ENCODE measurements at regions not wholly inside any gene's neighbourhood (a gene's known extent, or its start where the extent isn't known, plus 50 kb on each side); places are given as distances from the start of the nearest gene placed in this dataset.
"Not testable (repeated sequence)": the region's sequence is repeated elsewhere in the genome, so short reads cannot be mapped to it uniquely, and the experiment has no call there.

- intact Hi-C loops (cut with micrococcal nuclease), result no loop called here
- ChIA-PET CTCF (no interaction called here), POLR2A (ENCODE audit: unreplicated experiment) (no interaction called here)
- DNase-seq (no peak), ATAC-seq (no peak)
- no peaks in the 10 kb centered on the region for H3K4me1 ChIP-seq (ENCODE audit: insufficient read depth, low read length)
- H3K4me3 ChIP-seq (ENCODE audit: low read length), result no peak overlapping the region
- BruUV-seq (replicated peaks), result no TSS peak
- H3K9ac ChIP-seq (ENCODE audit: low read length), result no peak overlapping the region
- H3K27me3 ChIP-seq (ENCODE audit: low read length), result peaks cover 8% of the 10 kb centered on the region; the same call in 1 of the 2 replicates
- TF ChIP-seq EZH2 (IDR thresholded peaks at IDR 0.05; ENCODE audit: low read length, unreplicated experiment) (no peak), EZH2phosphoT487 (IDR thresholded peaks at IDR 0.05; ENCODE audit: borderline replicate concordance, low read length) (no peak), CTCF (conservative IDR thresholded peaks at IDR 0.05; ENCODE audit: low read depth, low read length) (no peak)
- no peaks in the 10 kb centered on the region for H3K9me2 ChIP-seq (replicated peaks; ENCODE audit: low read length)
- no peaks in the 10 kb centered on the region for H3K9me3 ChIP-seq (ENCODE audit: low read length)
- H3F3A ChIP-seq (ENCODE audit: low read length, unreplicated experiment), result no peaks in the 10 kb centered on the region
- H3K4me2 ChIP-seq (ENCODE audit: low read length), result no peak overlapping the region
- H3K27ac ChIP-seq (ENCODE audit: low read length), result no peak overlapping the region
- H4K20me1 ChIP-seq (ENCODE audit: low read length), result no peaks in the 10 kb centered on the region
- no peaks in the 10 kb centered on the region for H3K79me2 ChIP-seq (ENCODE audit: low read length)
- H2AFZ ChIP-seq (ENCODE audit: low read length), result no peak overlapping the region
- H3K36me3 ChIP-seq (ENCODE audit: low read depth, low read length), result no peaks in the 10 kb centered on the region
Measured at GRCh38 chr3:88478460-88478859, 328.7 kb downstream of the C3orf38 start.

GRCh38 chr3:88480822-88481221 lies 331.1 kb downstream of the C3orf38 start:
- no peak overlapping the region for H3K9ac ChIP-seq (ENCODE audit: low read length)
- H2AFZ ChIP-seq (ENCODE audit: low read length), result no peak overlapping the region
- BruUV-seq (replicated peaks), result no TSS peak
- no peaks in the 10 kb centered on the region for H3K36me3 ChIP-seq (ENCODE audit: low read depth, low read length)
- H4K20me1 ChIP-seq (ENCODE audit: low read length), result no peaks in the 10 kb centered on the region
- no peaks in the 10 kb centered on the region for H3K4me1 ChIP-seq (ENCODE audit: insufficient read depth, low read length)
- no peak for DNase-seq
- no peak overlapping the region for H3K27ac ChIP-seq (ENCODE audit: low read length)
- no peak overlapping the region for H3K4me2 ChIP-seq (ENCODE audit: low read length)
- ChIA-PET POLR2A (ENCODE audit: unreplicated experiment) (no interaction called here), CTCF (no interaction called here)
- no peak overlapping the region for H3K4me3 ChIP-seq (ENCODE audit: low read length)
- TF ChIP-seq EZH2 (IDR thresholded peaks at IDR 0.05; ENCODE audit: low read length, unreplicated experiment) (no peak), CTCF (conservative IDR thresholded peaks at IDR 0.05; ENCODE audit: low read depth, low read length) (no peak), EZH2phosphoT487 (IDR thresholded peaks at IDR 0.05; ENCODE audit: borderline replicate concordance, low read length) (no peak)
- no peaks in the 10 kb centered on the region for H3K9me3 ChIP-seq (ENCODE audit: low read length)
- intact Hi-C loops (cut with micrococcal nuclease), result no loop called here
- H3K27me3 ChIP-seq (ENCODE audit: low read length), result peaks cover 8% of the 10 kb centered on the region; the same call in 1 of the 2 replicates
- no peaks in the 10 kb centered on the region for H3K9me2 ChIP-seq (replicated peaks; ENCODE audit: low read length)
- H3F3A ChIP-seq (ENCODE audit: low read length, unreplicated experiment), result no peaks in the 10 kb centered on the region
- H3K79me2 ChIP-seq (ENCODE audit: low read length), result no peaks in the 10 kb centered on the region
- no peak for ATAC-seq

GRCh38 chr3:88485001-88485400 lies 335.2 kb downstream of the C3orf38 start:
- POLR2A ChIA-PET (ENCODE audit: unreplicated experiment), result no interaction called here
- no peak for TF ChIP-seq CTCF (conservative IDR thresholded peaks at IDR 0.05; ENCODE audit: low read depth, low read length)
- Histone ChIP-seq H4K20me1 (ENCODE audit: low read length) (no peaks in the 10 kb centered on the region), H3K4me2 (ENCODE audit: low read length) (no peak overlapping the region), H3K9ac (ENCODE audit: low read length) (no peak overlapping the region), H3K4me3 (ENCODE audit: low read length) (no peak overlapping the region), H3F3A (ENCODE audit: low read length, unreplicated experiment) (no peaks in the 10 kb centered on the region), H3K27me3 (ENCODE audit: low read length) (no peaks in the 10 kb centered on the region), H3K9me3 (ENCODE audit: low read length) (no peaks in the 10 kb centered on the region), H3K27ac (ENCODE audit: low read length) (no peak overlapping the region), H3K36me3 (ENCODE audit: low read depth, low read length) (no peaks in the 10 kb centered on the region), H3K9me2 (replicated peaks; ENCODE audit: low read length) (no peaks in the 10 kb centered on the region), H3K4me1 (ENCODE audit: insufficient read depth, low read length) (no peaks in the 10 kb centered on the region), H3K79me2 (ENCODE audit: low read length) (no peaks in the 10 kb centered on the region), H2AFZ (ENCODE audit: low read length) (no peak overlapping the region)
- DNase-seq (no peak), ATAC-seq (no peak)
- intact Hi-C loops (cut with micrococcal nuclease), result no loop called here
- BruUV-seq (replicated peaks), result no TSS peak
- CTCF ChIA-PET, result no interaction called here

- H3K9me3 ChIP-seq (ENCODE audit: low read length); intact Hi-C loops (cut with micrococcal nuclease); CTCF ChIA-PET; H3K79me2 ChIP-seq (ENCODE audit: low read length); BruUV-seq (replicated peaks); H3K4me1 ChIP-seq (ENCODE audit: insufficient read depth, low read length); DNase-seq; H3F3A ChIP-seq (ENCODE audit: low read length, unreplicated experiment); H3K9me2 ChIP-seq (replicated peaks; ENCODE audit: low read length); ATAC-seq; H2AFZ ChIP-seq (ENCODE audit: low read length); H3K9ac ChIP-seq (ENCODE audit: low read length); H3K4me3 ChIP-seq (ENCODE audit: low read length); H4K20me1 ChIP-seq (ENCODE audit: low read length); POLR2A ChIA-PET (ENCODE audit: unreplicated experiment); H3K36me3 ChIP-seq (ENCODE audit: low read depth, low read length); H3K27ac ChIP-seq (ENCODE audit: low read length); H3K27me3 ChIP-seq (ENCODE audit: low read length): not testable (repeated sequence)
- 0 out of 2 replicates have a peak overlapping the region, but pooled peaks have one; percentile 15 for H3K4me2 ChIP-seq (ENCODE audit: low read length)
Measured at GRCh38 chr3:88508818-88509217, 359.1 kb downstream of the C3orf38 start.

All from PC-3 (cell line).